Gastroesophageal sphincter (tissue), 3 donors: ENCODE measurements at regions not wholly inside any gene's neighbourhood (a gene's known extent, or its start where the extent isn't known, plus 50 kb on each side); places are given as distances from the start of the nearest gene placed in this dataset.

Experiments
- POLR2A ChIP-seq, 2 donors: fragments of 450-650 bp; IDR thresholded peaks; one replicate each; pipeline ENCODE4 v1.6.1; 2017; ENCODE audit warnings: antibody characterized with exemption in 2 of 2, mild to moderate bottlenecking in 2 of 2, moderate library complexity in 1 of 2
- TF ChIP-seq, protein P1 (sequence below), 4 experiments: fragments of 200-600 bp in 2 of 4; fragments of 450-650 bp in 2 of 4; sonication (generic) in 1 of 4; IDR thresholded peaks; one replicate each; pipeline ENCODE4 v1.5.1; 2017 to 2019; ENCODE audit warnings: antibody characterized with exemption in 4 of 4, mild to moderate bottlenecking in 2 of 4, moderate library complexity in 2 of 4

DNA sequence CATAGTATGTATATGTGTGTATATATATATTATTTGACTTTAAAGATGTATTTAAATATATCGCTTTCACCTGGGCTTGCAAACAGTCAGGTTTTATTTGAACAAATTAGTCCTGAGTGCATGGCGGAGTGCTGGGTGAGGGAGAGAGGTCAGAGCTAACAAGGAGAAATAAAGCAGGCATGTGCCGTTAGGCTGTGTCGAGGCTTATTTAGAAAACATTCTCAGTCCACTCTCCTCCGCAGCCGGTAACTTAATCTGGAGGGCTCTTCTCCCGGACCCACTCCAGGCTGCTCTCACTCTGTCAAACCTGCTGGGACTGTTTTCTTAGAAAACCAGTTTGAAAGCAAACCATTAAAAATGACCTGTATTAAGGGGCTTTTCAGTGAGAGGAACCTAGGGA, 455.9 kb downstream of the MN1 start:
- TF ChIP-seq, protein P1, sequence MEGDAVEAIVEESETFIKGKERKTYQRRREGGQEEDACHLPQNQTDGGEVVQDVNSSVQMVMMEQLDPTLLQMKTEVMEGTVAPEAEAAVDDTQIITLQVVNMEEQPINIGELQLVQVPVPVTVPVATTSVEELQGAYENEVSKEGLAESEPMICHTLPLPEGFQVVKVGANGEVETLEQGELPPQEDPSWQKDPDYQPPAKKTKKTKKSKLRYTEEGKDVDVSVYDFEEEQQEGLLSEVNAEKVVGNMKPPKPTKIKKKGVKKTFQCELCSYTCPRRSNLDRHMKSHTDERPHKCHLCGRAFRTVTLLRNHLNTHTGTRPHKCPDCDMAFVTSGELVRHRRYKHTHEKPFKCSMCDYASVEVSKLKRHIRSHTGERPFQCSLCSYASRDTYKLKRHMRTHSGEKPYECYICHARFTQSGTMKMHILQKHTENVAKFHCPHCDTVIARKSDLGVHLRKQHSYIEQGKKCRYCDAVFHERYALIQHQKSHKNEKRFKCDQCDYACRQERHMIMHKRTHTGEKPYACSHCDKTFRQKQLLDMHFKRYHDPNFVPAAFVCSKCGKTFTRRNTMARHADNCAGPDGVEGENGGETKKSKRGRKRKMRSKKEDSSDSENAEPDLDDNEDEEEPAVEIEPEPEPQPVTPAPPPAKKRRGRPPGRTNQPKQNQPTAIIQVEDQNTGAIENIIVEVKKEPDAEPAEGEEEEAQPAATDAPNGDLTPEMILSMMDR (IDR thresholded peaks at IDR 0.05): no peak
- TF ChIP-seq POLR2A (IDR thresholded peaks at IDR 0.05): no peak
